HG02852 (cell line): ENCODE measurements at regions not wholly inside any gene's neighbourhood (a gene's known extent, or its start where the extent isn't known, plus 50 kb on each side); places are given as distances from the start of the nearest gene placed in this dataset.

Experiments used
- ATAC-seq: cut with Tn5 transposase; IDR thresholded peaks from one replicate; pipeline ENCODE4 v1.9.1; 2021; ENCODE audit warnings: mild to moderate bottlenecking, moderate library complexity; ENCODE audit not compliant: unreplicated experiment

- no peak for ATAC-seq
Observed at GRCh38 chr6:75546381-75546780, 52.8 kb upstream of the FILIP1 start.

DNA sequence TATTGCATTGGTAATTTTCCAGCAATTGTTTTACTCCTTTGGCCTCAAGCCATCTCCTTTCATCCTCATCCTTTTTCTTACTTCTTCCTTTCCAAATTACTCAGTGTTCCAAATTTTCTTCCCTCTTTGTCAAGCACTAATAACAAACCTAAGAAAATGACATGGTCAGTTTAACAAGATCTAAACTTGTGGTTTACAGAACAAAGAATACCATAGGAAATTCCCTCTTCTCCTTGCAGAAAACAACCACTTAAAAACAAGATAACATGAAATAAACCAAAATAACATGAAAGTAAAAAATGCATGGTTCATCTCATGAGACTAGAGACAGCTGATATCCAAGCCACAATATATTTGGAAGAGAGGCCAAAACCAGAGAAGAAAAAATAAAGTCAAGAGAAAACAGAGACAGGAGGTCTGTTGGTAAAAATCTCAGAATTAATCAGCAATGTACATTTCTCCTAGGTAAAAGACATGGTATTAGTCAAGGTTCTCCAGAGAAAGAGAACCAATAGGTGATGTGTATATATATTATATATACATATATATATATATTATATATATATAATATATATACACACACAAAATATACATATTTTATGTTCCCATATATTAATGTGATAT lies 51.0 kb upstream of the SENP6 start:
- ATAC-seq, result peak; percentile 62

- ATAC-seq, result no peak
Observed at GRCh38 chr6:75551367-75551952, 50.2 kb upstream of the SENP6 start.
